GM12878 (cell line): ENCODE measurements at regions not wholly inside any gene's neighbourhood (a gene's known extent, or its start where the extent isn't known, plus 50 kb on each side); places are given as distances from the start of the nearest gene placed in this dataset.

Source experiments
- ATAC-seq: fragments of 200-7000 bp; cut with Tn5 transposase; 3 replicates; pipeline ENCODE4 v1.9.1; 2020; ENCODE audit warnings: mild to moderate bottlenecking, moderate library complexity
- BruUV-seq: library from RNA; stranded (reverse); fragments of 400-500 nt; replicated peaks from 2 replicates; lab custom pipeline; 2021; lab: Mats Ljungman, UMichigan
- CTCF ChIA-PET: fragments of 300-600 bp; sonication (Branson Sonifier 250); formaldehyde crosslinking; extraction: SDS; loops from one replicate; lab custom pipeline; 2021; ENCODE audit warnings: inconsistent platforms; lab: Yijun Ruan, JAX
- POLR2A ChIA-PET: fragments of 350-600 bp; formaldehyde crosslinking; extraction: SDS; loops from one replicate; lab custom pipeline; 2021; ENCODE audit warnings: inconsistent platforms; lab: Charles Lee
- RAD21 ChIA-PET: fragments of 300-600 bp; sonication (Branson Sonifier 250); formaldehyde crosslinking; loops from one replicate; lab custom pipeline; 2023; ENCODE audit warnings: antibody characterized with exemption; ENCODE audit not compliant: unreplicated experiment; lab: Charles Lee
- SMC1A ChIA-PET: fragments of 300-600 bp; sonication (Branson Sonifier 250); formaldehyde crosslinking; loops from one replicate; lab custom pipeline; 2023; ENCODE audit not compliant: unreplicated experiment, uncharacterized antibody; lab: Charles Lee
- DNase-seq: peaks from one replicate; pipeline ENCODE4 v3.0.0-alpha.2; 2011; ENCODE audit warnings: low read depth, low spot score
- FAIRE-seq: peaks from 3 replicates; lab custom pipeline; 2011; peaks lifted over from hg19 to GRCh38; lab: Jason Lieb, UNC
- H2AFZ ChIP-seq: 2 replicates; pipeline ENCODE4 v1.6.0; 2011; ENCODE audit warnings: low read depth, low read length, control low read depth; ENCODE audit not compliant: control insufficient read depth
- H3K27ac ChIP-seq: 2 replicates; pipeline ENCODE4 v1.5.1; 2011; ENCODE audit warnings: control low read depth; ENCODE audit not compliant: control insufficient read depth, insufficient read depth
- H3K27me3 ChIP-seq, 2 experiments: replicated peaks in 1 of 2; 2 replicates each; pipeline versions ENCODE4 v1.6.0 to v1.6.1; 2011; ENCODE audit warnings: low read length in 1 of 2; ENCODE audit not compliant: control insufficient read depth in 2 of 2, insufficient read depth in 2 of 2
- H3K36me3 ChIP-seq, 2 experiments: 2 replicates each; pipeline ENCODE4 v1.5.1; 2011; ENCODE audit warnings: low read length in 1 of 2; ENCODE audit not compliant: control insufficient read depth in 2 of 2, insufficient read depth in 2 of 2
- H3K4me1 ChIP-seq: 2 replicates; pipeline ENCODE4 v1.6.1; 2011; ENCODE audit warnings: mild to moderate bottlenecking, low read length, moderate library complexity, mixed read lengths; ENCODE audit not compliant: control insufficient read depth, insufficient read depth
- H3K4me2 ChIP-seq: 2 replicates; pipeline ENCODE4 v1.6.0; 2011; ENCODE audit warnings: control low read depth; ENCODE audit not compliant: control insufficient read depth, insufficient read depth
- H3K4me3 ChIP-seq: fragments of 200-600 bp; sonication (generic); 2 replicates; pipeline ENCODE4 v1.5.1; 2016
- H3K79me2 ChIP-seq: 2 replicates; pipeline ENCODE4 v1.6.0; 2011; ENCODE audit warnings: low read length; ENCODE audit not compliant: control insufficient read depth, insufficient read depth
- H3K9ac ChIP-seq: 2 replicates; pipeline ENCODE4 v1.8.0; 2011; ENCODE audit warnings: low read length, control low read depth, mixed read lengths; ENCODE audit not compliant: control insufficient read depth, insufficient read depth
- H3K9me3 ChIP-seq: replicated peaks from 3 replicates; pipeline ENCODE4 v1.5.1; 2011; ENCODE audit warnings: mild to moderate bottlenecking, low read length; ENCODE audit not compliant: control insufficient read depth, insufficient read depth
- H4K20me1 ChIP-seq: 2 replicates; pipeline ENCODE4 v1.6.0; 2011; ENCODE audit not compliant: control insufficient read depth, insufficient read depth
- EZH2 ChIP-seq: IDR thresholded peaks from 2 replicates; pipeline ENCODE4 v1.6.1; 2012; ENCODE audit warnings: low read depth, mild to moderate bottlenecking, control low read depth, inconsistent platforms, low read length, borderline replicate concordance; ENCODE audit not compliant: control insufficient read depth
- KLF5 ChIP-seq: fragments of 450-650 bp; IDR thresholded peaks from 2 replicates; pipeline ENCODE4 v1.6.1; 2014; ENCODE audit warnings: mild to moderate bottlenecking; ENCODE audit not compliant: partially characterized antibody
- MYB ChIP-seq: fragments of 150-350 bp; IDR thresholded peaks from 2 replicates; pipeline ENCODE4 v1.6.1; 2014; ENCODE audit warnings: mild to moderate bottlenecking, low read depth, low read length, borderline replicate concordance
- NFYA ChIP-seq: IDR thresholded peaks from 2 replicates; pipeline ENCODE4 v1.6.1; 2011; ENCODE audit warnings: low read depth, mild to moderate bottlenecking, low read length, improper control_type of control experiment, borderline replicate concordance
- SREBF1 ChIP-seq: IDR thresholded peaks from 2 replicates; pipeline ENCODE4 v1.6.1; 2012; ENCODE audit warnings: mild to moderate bottlenecking, low read length
- TCF3 ChIP-seq: IDR thresholded peaks from 2 replicates; pipeline ENCODE4 v1.6.1; 2012; ENCODE audit warnings: low read depth, mild to moderate bottlenecking, low read length, borderline replicate concordance; ENCODE audit not compliant: insufficient read depth
- ZNF217 ChIP-seq: fragments of 450-650 bp; IDR thresholded peaks from 2 replicates; pipeline ENCODE4 v1.6.1; 2017; ENCODE audit warnings: antibody characterized with exemption, mild to moderate bottlenecking
- WGBS: methylation state at CpG from one replicate; pipeline ENCODE4 v1.1.6; 2016; ENCODE audit warnings: low lambda C conversion rate; ENCODE audit not compliant: insufficient replicate concordance, insufficient coverage; ENCODE audit errors: missing lambda C conversion rate; 5-methylcytosine and 5-hydroxymethylcytosine counted together
- in situ Hi-C: fragments of 300-500 bp; cut with MboI; formaldehyde crosslinking; loops from 9 replicates; pipeline ENCODE4 v1.14.3; 2018; ENCODE audit warnings: mixed read lengths
- intact Hi-C: fragments of 100-400 bp; cut with micrococcal nuclease; formaldehyde crosslinking; loops from one replicate; pipeline ENCODE4 v1.14.2; 2022; ENCODE audit not compliant: unreplicated experiment
- TF ChIP-seq, protein P1 (sequence below): IDR thresholded peaks from 2 replicates; pipeline ENCODE4 v1.6.1; 2011; ENCODE audit warnings: mild to moderate bottlenecking, low read depth, low read length, moderate library complexity; ENCODE audit not compliant: insufficient replicate concordance
- TF ChIP-seq, protein P2 (sequence below), 3 experiments: IDR thresholded peaks in 2 of 3; conservative IDR thresholded peaks in 1 of 3; 2 replicates each; pipeline ENCODE4 v1.5.1; 2011; ENCODE audit warnings: low read depth in 3 of 3, low read length in 3 of 3, mild to moderate bottlenecking in 3 of 3, control low read depth in 2 of 3, moderate library complexity in 2 of 3, inconsistent platforms in 1 of 3, mixed read lengths in 1 of 3; ENCODE audit not compliant: control insufficient read depth in 2 of 3, insufficient read depth in 1 of 3; ENCODE audit errors: extremely low read depth in 1 of 3
- TF ChIP-seq, protein P3 (sequence below): fragments of 450-650 bp; IDR thresholded peaks from 2 replicates; pipeline ENCODE4 v1.6.1; 2017; ENCODE audit warnings: mild to moderate bottlenecking, moderate library complexity

DNA sequence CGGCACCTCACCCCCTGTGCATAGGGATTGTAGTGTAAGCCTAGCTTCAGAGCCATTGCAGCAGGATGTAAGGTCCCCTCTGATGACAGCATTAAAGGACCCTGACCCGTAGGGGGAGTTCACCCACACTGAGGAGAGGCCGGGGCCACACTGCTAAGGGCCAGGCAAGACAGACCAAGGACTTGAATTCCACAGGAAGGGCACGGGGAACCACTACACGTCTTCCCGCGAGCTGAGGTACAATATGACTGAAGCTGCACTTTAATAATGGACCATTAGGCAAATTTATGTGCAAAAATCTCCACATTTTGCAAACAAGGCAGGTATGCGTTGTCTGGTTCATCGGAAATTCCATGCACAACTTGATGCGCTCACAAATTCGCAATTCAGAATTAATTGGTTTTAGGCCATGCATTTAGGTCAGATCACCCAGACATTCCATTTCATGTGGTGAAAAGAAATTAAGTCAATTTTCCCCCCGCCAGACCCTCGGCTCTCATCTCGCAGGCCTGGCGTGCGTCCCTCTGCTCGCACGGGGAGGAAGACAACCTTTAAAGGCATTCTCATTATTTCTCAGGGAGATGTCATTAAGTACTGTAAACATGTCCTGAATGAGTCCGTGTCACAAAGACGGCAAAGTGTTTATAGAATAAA is 111.8 kb downstream of the FOXA2 start (continued):
- TF ChIP-seq, protein P1, sequence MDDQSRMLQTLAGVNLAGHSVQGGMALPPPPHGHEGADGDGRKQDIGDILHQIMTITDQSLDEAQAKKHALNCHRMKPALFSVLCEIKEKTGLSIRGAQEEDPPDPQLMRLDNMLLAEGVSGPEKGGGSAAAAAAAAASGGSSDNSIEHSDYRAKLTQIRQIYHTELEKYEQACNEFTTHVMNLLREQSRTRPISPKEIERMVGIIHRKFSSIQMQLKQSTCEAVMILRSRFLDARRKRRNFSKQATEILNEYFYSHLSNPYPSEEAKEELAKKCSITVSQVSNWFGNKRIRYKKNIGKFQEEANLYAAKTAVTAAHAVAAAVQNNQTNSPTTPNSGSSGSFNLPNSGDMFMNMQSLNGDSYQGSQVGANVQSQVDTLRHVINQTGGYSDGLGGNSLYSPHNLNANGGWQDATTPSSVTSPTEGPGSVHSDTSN, result no peak

DNA sequence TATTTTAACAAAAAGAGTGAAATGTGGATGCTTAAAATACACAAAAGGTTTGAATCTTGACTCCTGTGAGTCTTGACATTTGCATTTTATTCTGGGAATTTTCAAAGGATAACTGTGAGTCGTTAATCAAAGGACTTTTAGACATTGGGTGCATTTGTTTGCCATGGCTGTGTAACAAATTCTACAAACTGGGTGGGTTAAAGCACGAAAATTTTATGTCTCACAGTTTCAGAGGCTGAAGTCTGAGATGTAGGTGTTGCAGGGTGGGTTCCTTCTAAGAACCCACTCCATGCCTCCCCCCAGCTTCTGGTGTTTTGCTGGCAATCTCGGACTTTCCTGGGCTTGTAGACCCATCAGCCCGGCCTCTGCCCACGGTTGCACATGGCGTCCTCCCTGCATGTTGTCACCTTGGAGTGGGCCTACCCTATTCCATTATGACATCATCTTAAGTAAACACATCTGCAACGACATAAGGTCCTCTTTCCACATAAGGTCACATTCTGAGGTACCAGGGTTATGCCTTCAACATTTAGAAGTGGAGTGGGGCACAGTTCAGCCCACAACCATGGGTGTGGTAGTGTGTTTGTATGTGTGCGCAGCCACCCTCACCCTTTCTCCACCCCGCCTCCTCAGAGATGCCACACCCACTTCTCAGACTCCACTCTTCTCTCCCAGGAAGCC is 113.1 kb downstream of the FOXA2 start:
- ATAC-seq (no peak), DNase-seq (no peak), FAIRE-seq (no peak)
- Histone ChIP-seq H3K27me3 (no peaks in the 10 kb centered on the region), H3K27ac (no peak overlapping the region), H4K20me1 (no peaks in the 10 kb centered on the region), H3K4me3 (no peak overlapping the region), H3K4me2 (no peak overlapping the region), H3K79me2 (no peaks in the 10 kb centered on the region), H2AFZ (no peak overlapping the region), H3K9ac (no peak overlapping the region), H3K36me3 (no peaks in the 10 kb centered on the region), H3K9me3 (no peaks in the 10 kb centered on the region; the same call in 2 of the 3 replicates), H3K4me1 (no peaks in the 10 kb centered on the region)
- ChIA-PET POLR2A (no interaction called here), SMC1A (no interaction called here), CTCF (no interaction called here), RAD21 (no interaction called here)
- intact Hi-C loops (no loop called here), in situ Hi-C loops (no loop called here)
- BruUV-seq, result no TSS peak
- WGBS, result 51% methylated on average over 9 of the region's 9 CpGs
- TF ChIP-seq SREBF1 (no peak), ZNF217 (no peak), TCF3 (no peak), KLF5 (no peak), EZH2 (no peak), MYB (no peak), NFYA (no peak)
- TF ChIP-seq, protein P2, sequence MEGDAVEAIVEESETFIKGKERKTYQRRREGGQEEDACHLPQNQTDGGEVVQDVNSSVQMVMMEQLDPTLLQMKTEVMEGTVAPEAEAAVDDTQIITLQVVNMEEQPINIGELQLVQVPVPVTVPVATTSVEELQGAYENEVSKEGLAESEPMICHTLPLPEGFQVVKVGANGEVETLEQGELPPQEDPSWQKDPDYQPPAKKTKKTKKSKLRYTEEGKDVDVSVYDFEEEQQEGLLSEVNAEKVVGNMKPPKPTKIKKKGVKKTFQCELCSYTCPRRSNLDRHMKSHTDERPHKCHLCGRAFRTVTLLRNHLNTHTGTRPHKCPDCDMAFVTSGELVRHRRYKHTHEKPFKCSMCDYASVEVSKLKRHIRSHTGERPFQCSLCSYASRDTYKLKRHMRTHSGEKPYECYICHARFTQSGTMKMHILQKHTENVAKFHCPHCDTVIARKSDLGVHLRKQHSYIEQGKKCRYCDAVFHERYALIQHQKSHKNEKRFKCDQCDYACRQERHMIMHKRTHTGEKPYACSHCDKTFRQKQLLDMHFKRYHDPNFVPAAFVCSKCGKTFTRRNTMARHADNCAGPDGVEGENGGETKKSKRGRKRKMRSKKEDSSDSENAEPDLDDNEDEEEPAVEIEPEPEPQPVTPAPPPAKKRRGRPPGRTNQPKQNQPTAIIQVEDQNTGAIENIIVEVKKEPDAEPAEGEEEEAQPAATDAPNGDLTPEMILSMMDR (IDR thresholded peaks at IDR 0.05 in 2 of 3, conservative IDR thresholded peaks at IDR 0.05 in 1 of 3; ENCODE audit: control insufficient read depth in 2 of 3, extremely low read depth in 1 of 3, insufficient read depth in 1 of 3, low read depth in 3 of 3, low read length in 3 of 3), result no peak
- TF ChIP-seq, protein P3, sequence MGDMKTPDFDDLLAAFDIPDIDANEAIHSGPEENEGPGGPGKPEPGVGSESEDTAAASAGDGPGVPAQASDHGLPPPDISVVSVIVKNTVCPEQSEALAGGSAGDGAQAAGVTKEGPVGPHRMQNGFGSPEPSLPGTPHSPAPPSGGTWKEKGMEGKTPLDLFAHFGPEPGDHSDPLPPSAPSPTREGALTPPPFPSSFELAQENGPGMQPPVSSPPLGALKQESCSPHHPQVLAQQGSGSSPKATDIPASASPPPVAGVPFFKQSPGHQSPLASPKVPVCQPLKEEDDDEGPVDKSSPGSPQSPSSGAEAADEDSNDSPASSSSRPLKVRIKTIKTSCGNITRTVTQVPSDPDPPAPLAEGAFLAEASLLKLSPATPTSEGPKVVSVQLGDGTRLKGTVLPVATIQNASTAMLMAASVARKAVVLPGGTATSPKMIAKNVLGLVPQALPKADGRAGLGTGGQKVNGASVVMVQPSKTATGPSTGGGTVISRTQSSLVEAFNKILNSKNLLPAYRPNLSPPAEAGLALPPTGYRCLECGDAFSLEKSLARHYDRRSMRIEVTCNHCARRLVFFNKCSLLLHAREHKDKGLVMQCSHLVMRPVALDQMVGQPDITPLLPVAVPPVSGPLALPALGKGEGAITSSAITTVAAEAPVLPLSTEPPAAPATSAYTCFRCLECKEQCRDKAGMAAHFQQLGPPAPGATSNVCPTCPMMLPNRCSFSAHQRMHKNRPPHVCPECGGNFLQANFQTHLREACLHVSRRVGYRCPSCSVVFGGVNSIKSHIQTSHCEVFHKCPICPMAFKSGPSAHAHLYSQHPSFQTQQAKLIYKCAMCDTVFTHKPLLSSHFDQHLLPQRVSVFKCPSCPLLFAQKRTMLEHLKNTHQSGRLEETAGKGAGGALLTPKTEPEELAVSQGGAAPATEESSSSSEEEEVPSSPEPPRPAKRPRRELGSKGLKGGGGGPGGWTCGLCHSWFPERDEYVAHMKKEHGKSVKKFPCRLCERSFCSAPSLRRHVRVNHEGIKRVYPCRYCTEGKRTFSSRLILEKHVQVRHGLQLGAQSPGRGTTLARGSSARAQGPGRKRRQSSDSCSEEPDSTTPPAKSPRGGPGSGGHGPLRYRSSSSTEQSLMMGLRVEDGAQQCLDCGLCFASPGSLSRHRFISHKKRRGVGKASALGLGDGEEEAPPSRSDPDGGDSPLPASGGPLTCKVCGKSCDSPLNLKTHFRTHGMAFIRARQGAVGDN, result no peak
